Suprapubic skin (tissue), 4 donors: ENCODE measurements at regions not wholly inside any gene's neighbourhood (a gene's known extent, or its start where the extent isn't known, plus 50 kb on each side); places are given as distances from the start of the nearest gene placed in this dataset.

Experiments
- DNase-seq, 2 donors: peaks; one replicate each; pipeline ENCODE4 v3.0.0-alpha.2; 2019; ENCODE audit warnings: low spot score in 2 of 2
- H3K27ac ChIP-seq: fragments of 200-600 bp; sonication (generic); one replicate; pipeline ENCODE4 v1.5.1; 2019
- H3K27me3 ChIP-seq: fragments of 200-600 bp; sonication (generic); one replicate; pipeline ENCODE4 v1.5.1; 2019
- H3K36me3 ChIP-seq: fragments of 200-600 bp; sonication (generic); one replicate; pipeline ENCODE4 v1.5.1; 2019
- H3K4me1 ChIP-seq: fragments of 200-600 bp; sonication (generic); one replicate; pipeline ENCODE4 v1.5.1; 2019
- H3K4me3 ChIP-seq: fragments of 200-600 bp; sonication (generic); one replicate; pipeline ENCODE4 v1.5.1; 2019; ENCODE audit warnings: mild to moderate bottlenecking
- H3K9me3 ChIP-seq: fragments of 200-600 bp; sonication (generic); one replicate; pipeline ENCODE4 v1.5.1; 2019
- CTCF ChIP-seq, 2 donors: fragments of 200-600 bp in 1 of 2; fragments of 450-650 bp in 1 of 2; sonication (generic) in 1 of 2; IDR thresholded peaks; one replicate each; pipeline ENCODE4 v1.5.1; 2016 to 2019; ENCODE audit warnings: antibody characterized with exemption in 2 of 2, mild to moderate bottlenecking in 1 of 2, moderate library complexity in 1 of 2
- EP300 ChIP-seq: sonication (generic); formaldehyde crosslinking; IDR thresholded peaks from one replicate; pipeline ENCODE4 v1.6.1; 2017; ENCODE audit warnings: antibody characterized with exemption
- POLR2A ChIP-seq, 2 donors: fragments of 450-650 bp; IDR thresholded peaks; one replicate each; pipeline ENCODE4 v1.6.1; 2017; ENCODE audit warnings: antibody characterized with exemption in 2 of 2, mild to moderate bottlenecking in 2 of 2, moderate library complexity in 2 of 2
- POLR2AphosphoS5 ChIP-seq, 3 donors: sonication (generic); formaldehyde crosslinking; IDR thresholded peaks; one replicate each; pipeline ENCODE4 v1.6.1; 2017; ENCODE audit warnings: antibody characterized with exemption in 3 of 3
- WGBS: methylation state at CpG from one replicate; pipeline ENCODE4 v1.1.5; 2018; 5-methylcytosine and 5-hydroxymethylcytosine counted together

- Histone ChIP-seq H3K4me1 (no peaks in the 10 kb centered on the region), H3K9me3 (no peaks in the 10 kb centered on the region), H3K27ac (no peak overlapping the region), H3K36me3 (no peaks in the 10 kb centered on the region), H3K27me3 (peaks cover 41% of the 10 kb centered on the region), H3K4me3 (no peak overlapping the region)
- no peak for DNase-seq
- WGBS, result 51% methylated on average over 10 of the region's 10 CpGs
- TF ChIP-seq CTCF (IDR thresholded peaks at IDR 0.05) (no peak), POLR2AphosphoS5 (IDR thresholded peaks at IDR 0.05) (no peak), EP300 (no peak), POLR2A (IDR thresholded peaks at IDR 0.05) (no peak)
Measured at GRCh38 chr1:29849038-29849750, 612.9 kb downstream of the PTPRU start.

- TF ChIP-seq EP300, result no peak
- no peak for TF ChIP-seq CTCF (IDR thresholded peaks at IDR 0.05)
- TF ChIP-seq POLR2A (IDR thresholded peaks at IDR 0.05), result no peak
- TF ChIP-seq POLR2AphosphoS5 (IDR thresholded peaks at IDR 0.05), result no peak
- WGBS, result 58% methylated on average over 9 of the region's 12 CpGs
- no peak for DNase-seq
- no peaks in the 10 kb centered on the region for H3K4me1 ChIP-seq
- H3K9me3 ChIP-seq, result no peaks in the 10 kb centered on the region
- peaks cover 32% of the 10 kb centered on the region for H3K27me3 ChIP-seq
- H3K36me3 ChIP-seq, result no peaks in the 10 kb centered on the region
- no peak overlapping the region for H3K27ac ChIP-seq
- no peak overlapping the region for H3K4me3 ChIP-seq
Measured at GRCh38 chr1:29845910-29846309, 609.6 kb downstream of the PTPRU start.

- Histone ChIP-seq H3K27ac (no peak overlapping the region), H3K36me3 (no peaks in the 10 kb centered on the region), H3K4me3 (no peak overlapping the region), H3K9me3 (no peaks in the 10 kb centered on the region), H3K27me3 (peaks cover 29% of the 10 kb centered on the region), H3K4me1 (no peaks in the 10 kb centered on the region)
- TF ChIP-seq EP300 (no peak), POLR2A (IDR thresholded peaks at IDR 0.05) (no peak), CTCF (IDR thresholded peaks at IDR 0.05) (no peak), POLR2AphosphoS5 (IDR thresholded peaks at IDR 0.05) (no peak)
- 78% methylated on average over 1 of the region's 1 CpG for WGBS
- no peak for DNase-seq
Measured at GRCh38 chr1:29842130-29842529, 605.8 kb downstream of the PTPRU start.

GRCh38 chr1:29839726-29840125 lies 603.4 kb downstream of the PTPRU start:
- H3K36me3 ChIP-seq, result no peaks in the 10 kb centered on the region
- DNase-seq, result no peak
- H3K27ac ChIP-seq, result no peak overlapping the region
- H3K4me1 ChIP-seq, result no peaks in the 10 kb centered on the region
- no peak overlapping the region for H3K4me3 ChIP-seq
- peaks cover 24% of the 10 kb centered on the region for H3K27me3 ChIP-seq
- no peaks in the 10 kb centered on the region for H3K9me3 ChIP-seq
- 65% methylated on average over 4 of the region's 4 CpGs for WGBS
- TF ChIP-seq EP300, result no peak
- no peak for TF ChIP-seq CTCF (IDR thresholded peaks at IDR 0.05)
- TF ChIP-seq POLR2AphosphoS5 (IDR thresholded peaks at IDR 0.05), result no peak
- TF ChIP-seq POLR2A (IDR thresholded peaks at IDR 0.05), result no peak

- Histone ChIP-seq H3K27ac (no peak overlapping the region), H3K4me1 (no peaks in the 10 kb centered on the region), H3K9me3 (no peaks in the 10 kb centered on the region), H3K27me3 (peaks cover 30% of the 10 kb centered on the region), H3K4me3 (no peak overlapping the region), H3K36me3 (no peaks in the 10 kb centered on the region)
- no peak for DNase-seq
- TF ChIP-seq EP300 (no peak), POLR2A (IDR thresholded peaks at IDR 0.05) (no peak), CTCF (IDR thresholded peaks at IDR 0.05) (no peak), POLR2AphosphoS5 (IDR thresholded peaks at IDR 0.05) (no peak)
- 86% methylated on average over 3 of the region's 3 CpGs for WGBS
Measured at GRCh38 chr1:29838738-29839320, 602.5 kb downstream of the PTPRU start.
